ENCODE measurements at regions not wholly inside any gene's neighbourhood (a gene's known extent, or its start where the extent isn't known, plus 50 kb on each side); places are given as distances from the start of the nearest gene placed in this dataset.

- TF ChIP-seq NRF1 (IDR thresholded peaks at IDR 0.05; ENCODE audit: low read depth, low read length) (no peak), NFIC (IDR thresholded peaks at IDR 0.05; ENCODE audit: borderline replicate concordance) (no peak), TAF1 (IDR thresholded peaks at IDR 0.05; ENCODE audit: borderline replicate concordance, low read depth, low read length) (no peak), CTCF (IDR thresholded peaks at IDR 0.05) (no peak), RFX5 (IDR thresholded peaks at IDR 0.05; ENCODE audit: low read length) (no peak), MAX (IDR thresholded peaks at IDR 0.05; ENCODE audit: low read depth) (no peak), YY1 (IDR thresholded peaks at IDR 0.05; ENCODE audit: low read depth) (no peak), ZBTB33 (IDR thresholded peaks at IDR 0.05; ENCODE audit: borderline replicate concordance, low read depth) (no peak), RCOR1 (IDR thresholded peaks at IDR 0.05; ENCODE audit: low read length) (no peak), USF1 (IDR thresholded peaks at IDR 0.05; ENCODE audit: borderline replicate concordance, low read depth) (no peak), FOXM1 (IDR thresholded peaks at IDR 0.05; ENCODE audit: low read depth) (no peak), JUND (IDR thresholded peaks at IDR 0.05) (no peak)
Measured at GRCh38 chr14:104458845-104459244, 120.7 kb upstream of the C14orf180 start.

Measured in SK-N-SH (cell line).